Cardiac fibroblast (primary cell): ENCODE measurements at regions not wholly inside any gene's neighbourhood (a gene's known extent, or its start where the extent isn't known, plus 50 kb on each side); places are given as distances from the start of the nearest gene placed in this dataset.

Experiments
- DNase-seq, 2 donors: peaks; one replicate each; pipeline versions ENCODE4 v3.0.0 to v3.0.0-alpha.2; 2010; ENCODE audit warnings: low read depth in 2 of 2
- H3K4me3 ChIP-seq, 2 donors: replicated peaks in 1 of 2; 1 replicate in 1 of 2; 2 replicates in 1 of 2; pipeline ENCODE4 v1.5.1; 2011; ENCODE audit warnings: low read depth in 2 of 2, low read length in 2 of 2, mild to moderate bottlenecking in 2 of 2, moderate library complexity in 1 of 2
- CTCF ChIP-seq: IDR thresholded peaks from one replicate; pipeline ENCODE4 v1.5.1; 2011; ENCODE audit warnings: low read depth, mild to moderate bottlenecking, low read length, inconsistent platforms

DNA sequence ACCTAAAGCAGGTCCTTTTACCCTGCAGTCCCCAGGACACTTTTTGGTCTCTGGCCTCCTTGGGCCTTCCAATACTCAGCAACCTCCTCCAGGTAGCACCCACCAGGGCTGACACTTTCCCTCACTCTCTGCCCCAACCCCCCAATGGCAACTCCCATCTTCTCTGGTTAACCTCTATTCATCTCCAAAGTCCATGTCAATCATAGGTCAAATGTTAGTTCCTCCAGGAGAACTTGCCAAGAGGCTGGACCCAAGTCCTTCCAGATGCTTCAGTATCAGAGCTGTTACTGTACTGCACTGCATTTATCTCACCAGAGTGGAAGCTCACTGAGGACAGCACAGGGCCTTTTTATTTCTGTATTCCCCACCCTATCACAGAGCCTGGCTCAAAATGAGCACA lies 295.0 kb upstream of the KLF14 start:
- no peak overlapping the region for H3K4me3 ChIP-seq
- TF ChIP-seq CTCF = no peak
- DNase-seq = no peak

DNA sequence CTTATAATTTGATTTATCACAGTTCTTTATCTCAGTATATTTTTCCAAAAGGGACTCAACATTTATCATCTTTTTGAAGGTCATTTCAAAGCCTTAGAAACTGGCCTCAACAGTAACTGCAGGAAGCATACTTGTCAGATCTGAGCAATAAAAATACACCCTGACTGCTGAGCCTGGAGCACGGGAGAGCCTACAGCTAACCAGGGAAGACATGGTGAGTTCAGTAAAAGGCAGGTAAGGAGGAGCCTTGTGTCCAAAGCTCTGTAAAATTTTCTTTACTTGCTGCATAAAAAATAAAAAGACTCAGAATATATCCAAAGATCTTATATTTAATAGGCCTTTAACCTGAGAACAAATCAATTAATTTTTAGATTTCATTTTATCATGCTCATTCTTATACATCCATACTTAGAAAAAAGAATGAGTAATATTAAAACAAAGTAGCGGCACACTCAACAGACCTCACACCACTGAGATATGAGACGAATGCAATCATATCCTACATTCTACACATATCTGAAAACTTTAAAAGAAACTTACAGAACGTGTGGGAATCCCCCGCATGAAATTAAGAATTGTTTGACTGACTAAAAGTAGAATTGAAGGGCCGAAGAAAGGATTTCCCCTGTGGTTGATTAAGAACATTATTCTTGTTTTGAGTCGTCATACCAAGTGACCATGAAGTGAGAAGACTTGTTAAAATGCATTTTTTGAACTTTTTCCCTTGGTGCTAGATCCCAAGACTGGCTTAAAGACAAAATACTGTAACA lies 296.4 kb upstream of the MKLN1 start:
- DNase-seq = no peak
- H3K4me3 ChIP-seq = no peak overlapping the region
- TF ChIP-seq CTCF = no peak

DNA sequence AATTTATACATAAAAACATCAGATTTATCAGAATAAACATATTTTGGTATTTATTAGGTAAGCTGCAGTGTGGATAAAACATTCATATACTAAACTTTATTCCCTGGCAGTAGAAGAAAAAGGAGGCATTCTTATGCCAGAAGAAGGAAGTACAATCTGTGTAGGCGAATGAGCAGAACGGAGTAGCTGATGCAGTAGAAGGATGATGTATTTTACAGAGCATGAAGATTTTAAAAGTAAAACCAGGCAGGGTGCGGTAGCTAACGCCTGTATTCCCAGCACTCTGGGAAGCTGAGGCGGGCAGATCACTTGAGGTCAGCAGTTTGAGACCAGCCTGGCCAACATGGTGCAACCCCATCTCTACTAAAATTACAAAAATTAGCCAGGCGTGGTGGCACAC lies 294.9 kb upstream of the MKLN1 start:
- TF ChIP-seq CTCF = no peak
- no peak overlapping the region for H3K4me3 ChIP-seq
- no peak for DNase-seq

DNA sequence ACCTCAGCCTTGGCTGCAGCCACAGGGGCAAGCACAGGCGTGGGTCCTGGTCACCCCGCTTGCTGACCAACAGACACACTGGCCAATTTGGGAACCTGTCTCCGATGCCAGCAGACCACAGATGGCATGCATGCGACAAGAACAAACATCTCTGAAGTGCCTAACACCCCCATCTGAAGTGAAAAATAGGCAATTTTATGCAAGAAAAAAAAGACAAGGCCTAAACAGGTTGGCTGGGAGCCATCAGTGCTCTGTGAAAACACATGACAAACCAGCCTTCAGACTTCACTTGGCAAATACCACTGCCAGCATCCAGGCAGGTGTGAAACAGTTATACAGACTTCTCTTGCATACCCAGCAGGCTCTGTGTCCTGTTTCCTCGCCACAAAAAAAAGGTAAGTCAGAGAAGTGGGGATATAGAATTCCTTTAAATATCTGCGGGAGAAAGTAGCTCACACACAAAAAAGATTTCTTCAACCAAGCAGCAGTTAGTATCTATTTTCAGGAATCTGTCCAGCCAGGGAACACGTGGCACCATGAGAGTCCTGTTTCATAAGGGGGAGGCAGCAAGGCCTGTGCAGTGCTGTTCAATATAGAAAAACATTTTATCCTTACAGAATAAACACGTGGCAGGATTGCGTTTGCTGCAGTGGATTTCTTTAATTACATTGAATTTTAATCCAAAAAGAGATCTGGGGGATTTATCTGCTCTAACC lies 293.4 kb upstream of the MKLN1 start:
- TF ChIP-seq CTCF = no peak
- no peak overlapping the region for H3K4me3 ChIP-seq
- DNase-seq = peak in 1 of 2 donors; percentile 22

DNA sequence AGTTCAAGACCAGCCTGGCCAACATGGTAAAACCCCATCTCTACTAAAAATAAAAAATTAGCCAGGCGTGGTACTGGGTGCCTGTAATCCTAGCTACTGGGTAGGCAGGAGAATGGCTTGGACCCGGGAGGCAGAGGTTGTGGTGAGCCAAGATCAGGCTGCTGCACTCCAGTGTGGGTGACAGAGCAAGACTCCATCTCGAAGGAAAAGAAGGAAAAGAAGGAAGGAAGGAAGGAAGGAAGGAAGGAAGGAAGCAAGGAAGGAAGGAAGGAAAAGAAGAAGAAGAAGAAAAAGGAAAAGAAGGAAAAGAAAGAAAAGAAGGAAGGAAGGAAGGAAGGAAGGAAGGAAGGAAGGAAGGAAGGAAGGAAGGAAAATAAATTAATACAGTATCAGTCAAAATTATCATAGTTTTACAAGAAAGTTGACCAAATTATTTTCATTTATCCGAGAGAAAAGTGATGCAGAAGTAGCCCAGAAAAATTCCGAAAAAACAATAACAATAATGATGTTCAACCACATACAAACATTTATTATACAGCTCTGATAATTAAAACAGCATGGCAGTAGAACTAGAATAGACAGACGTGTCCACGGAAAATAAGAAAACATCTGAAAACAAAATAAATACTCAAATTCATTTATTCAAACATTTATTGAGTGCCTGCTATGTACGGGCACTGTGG lies 292.4 kb upstream of the MKLN1 start:
- TF ChIP-seq CTCF = no peak
- H3K4me3 ChIP-seq = no peak overlapping the region
- no peak for DNase-seq

- DNase-seq = no peak
- TF ChIP-seq CTCF = no peak
- H3K4me3 ChIP-seq = no peak overlapping the region
Observed at GRCh38 chr7:131038153-131038552, 289.5 kb upstream of the MKLN1 start.
